Gastroesophageal sphincter (tissue), 3 donors: ENCODE measurements at regions not wholly inside any gene's neighbourhood (a gene's known extent, or its start where the extent isn't known, plus 50 kb on each side); places are given as distances from the start of the nearest gene placed in this dataset.

Source experiments
- EP300 ChIP-seq: sonication (generic); formaldehyde crosslinking; IDR thresholded peaks from one replicate; pipeline ENCODE4 v1.6.1; 2017; ENCODE audit warnings: antibody characterized with exemption, mild to moderate bottlenecking
- POLR2A ChIP-seq, 2 donors: fragments of 450-650 bp; IDR thresholded peaks; one replicate each; pipeline ENCODE4 v1.6.1; 2017; ENCODE audit warnings: antibody characterized with exemption in 2 of 2, mild to moderate bottlenecking in 2 of 2, moderate library complexity in 1 of 2
- POLR2AphosphoS5 ChIP-seq: sonication (generic); formaldehyde crosslinking; IDR thresholded peaks from one replicate; pipeline ENCODE4 v1.6.1; 2017; ENCODE audit warnings: antibody characterized with exemption
- TF ChIP-seq, protein P1 (sequence below), 4 experiments: fragments of 200-600 bp in 2 of 4; fragments of 450-650 bp in 2 of 4; sonication (generic) in 1 of 4; IDR thresholded peaks; one replicate each; pipeline ENCODE4 v1.5.1; 2017 to 2019; ENCODE audit warnings: antibody characterized with exemption in 4 of 4, mild to moderate bottlenecking in 2 of 4, moderate library complexity in 2 of 4

DNA sequence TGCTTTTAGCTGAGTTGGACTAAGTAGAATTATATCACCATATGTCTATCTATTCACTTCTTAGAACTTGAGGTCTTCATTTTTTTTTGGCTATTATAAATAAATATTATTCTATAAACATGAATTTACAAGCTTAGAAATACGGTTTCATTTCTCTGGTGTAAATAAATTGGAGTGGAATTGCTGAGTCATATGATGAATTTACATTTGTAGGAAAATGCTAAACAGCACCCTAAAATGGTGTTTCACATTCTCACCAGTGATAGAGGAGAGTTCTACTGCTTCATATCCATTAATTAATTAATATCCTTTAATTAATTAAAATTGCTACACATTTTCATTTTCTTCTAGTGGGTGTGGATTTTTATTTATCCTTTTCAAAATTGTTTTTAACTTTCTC lies 318.3 kb downstream of the MDFIC start:
- TF ChIP-seq, protein P1, sequence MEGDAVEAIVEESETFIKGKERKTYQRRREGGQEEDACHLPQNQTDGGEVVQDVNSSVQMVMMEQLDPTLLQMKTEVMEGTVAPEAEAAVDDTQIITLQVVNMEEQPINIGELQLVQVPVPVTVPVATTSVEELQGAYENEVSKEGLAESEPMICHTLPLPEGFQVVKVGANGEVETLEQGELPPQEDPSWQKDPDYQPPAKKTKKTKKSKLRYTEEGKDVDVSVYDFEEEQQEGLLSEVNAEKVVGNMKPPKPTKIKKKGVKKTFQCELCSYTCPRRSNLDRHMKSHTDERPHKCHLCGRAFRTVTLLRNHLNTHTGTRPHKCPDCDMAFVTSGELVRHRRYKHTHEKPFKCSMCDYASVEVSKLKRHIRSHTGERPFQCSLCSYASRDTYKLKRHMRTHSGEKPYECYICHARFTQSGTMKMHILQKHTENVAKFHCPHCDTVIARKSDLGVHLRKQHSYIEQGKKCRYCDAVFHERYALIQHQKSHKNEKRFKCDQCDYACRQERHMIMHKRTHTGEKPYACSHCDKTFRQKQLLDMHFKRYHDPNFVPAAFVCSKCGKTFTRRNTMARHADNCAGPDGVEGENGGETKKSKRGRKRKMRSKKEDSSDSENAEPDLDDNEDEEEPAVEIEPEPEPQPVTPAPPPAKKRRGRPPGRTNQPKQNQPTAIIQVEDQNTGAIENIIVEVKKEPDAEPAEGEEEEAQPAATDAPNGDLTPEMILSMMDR (IDR thresholded peaks at IDR 0.05): no peak
- TF ChIP-seq POLR2A (IDR thresholded peaks at IDR 0.05): no peak
- no peak for TF ChIP-seq EP300
- TF ChIP-seq POLR2AphosphoS5: no peak
